Natural killer cell (primary cell): ENCODE measurements at regions not wholly inside any gene's neighbourhood (a gene's known extent, or its start where the extent isn't known, plus 50 kb on each side); places are given as distances from the start of the nearest gene placed in this dataset.

Experiments used
- ATAC-seq, 3 donors: fragments of 150-1000 bp in 2 of 3; fragments of 200-7000 bp in 1 of 3; cut with Tn5 transposase; 1 replicate in 1 of 3; 2 replicates in 2 of 3; pipeline ENCODE4 v1.10.0; 2021; ENCODE audit warnings: mild to moderate bottlenecking in 2 of 3, moderate library complexity in 2 of 3
- DNase-seq, 2 donors: peaks; one replicate each; pipeline versions ENCODE4 v3.0.0 to v3.0.0-alpha.2; 2013 to 2021; ENCODE audit warnings: mixed read lengths in 1 of 2
- H3K27ac ChIP-seq: one replicate; pipeline ENCODE4 v1.5.1; 2013; ENCODE audit warnings: mild to moderate bottlenecking, low read length
- H3K27me3 ChIP-seq: one replicate; pipeline ENCODE4 v1.6.1; 2013; ENCODE audit warnings: low read length; ENCODE audit not compliant: control insufficient read depth, insufficient read depth
- H3K36me3 ChIP-seq: one replicate; pipeline ENCODE4 v1.6.1; 2013; ENCODE audit warnings: low read length; ENCODE audit not compliant: control insufficient read depth, insufficient read depth
- H3K4me1 ChIP-seq: one replicate; pipeline ENCODE4 v1.6.1; 2013; ENCODE audit warnings: low read length; ENCODE audit not compliant: control insufficient read depth, insufficient read depth
- H3K4me3 ChIP-seq: one replicate; pipeline ENCODE4 v1.5.1; 2013; ENCODE audit warnings: low read length
- H3K9me3 ChIP-seq: one replicate; pipeline ENCODE4 v1.6.1; 2013; ENCODE audit warnings: low read length; ENCODE audit not compliant: control insufficient read depth, insufficient read depth
- H3K27ac Mint-ChIP-seq, 2 donors: one replicate each; pipeline ENCODE4 v1.8.0; 2022; ENCODE audit warnings: mild to moderate bottlenecking in 2 of 2, mixed read lengths in 2 of 2, moderate library complexity in 1 of 2
- H3K27me3 Mint-ChIP-seq, 2 donors: one replicate each; pipeline ENCODE4 v1.8.0; 2022; ENCODE audit warnings: low read depth in 2 of 2, mixed read lengths in 2 of 2
- H3K36me3 Mint-ChIP-seq: one replicate; pipeline ENCODE4 v1.8.0; 2022; ENCODE audit warnings: mixed read lengths
- H3K4me1 Mint-ChIP-seq, 2 donors: one replicate each; pipeline ENCODE4 v1.8.0; 2022; ENCODE audit warnings: mixed read lengths in 2 of 2
- H3K4me3 Mint-ChIP-seq: one replicate; pipeline ENCODE4 v1.8.0; 2022; ENCODE audit warnings: mild to moderate bottlenecking, moderate library complexity, mixed read lengths
- H3K9me3 Mint-ChIP-seq, 2 donors: one replicate each; pipeline ENCODE4 v1.8.0; 2022; ENCODE audit warnings: mixed read lengths in 2 of 2
- WGBS: methylation state at CpG from one replicate; pipeline ENCODE4 v1.1.7; 2013; ENCODE audit warnings: missing lambda C conversion rate; ENCODE audit not compliant: insufficient coverage; 5-methylcytosine and 5-hydroxymethylcytosine counted together
- intact Hi-C: fragments of 100-400 bp; cut with micrococcal nuclease; formaldehyde crosslinking; loops from one replicate; pipeline ENCODE4 v1.14.2; 2022
- TF ChIP-seq, protein P1 (sequence below): fragments of 200-600 bp; IDR thresholded peaks from one replicate; pipeline ENCODE4 v1.8.0; 2022; ENCODE audit warnings: antibody characterized with exemption

DNA sequence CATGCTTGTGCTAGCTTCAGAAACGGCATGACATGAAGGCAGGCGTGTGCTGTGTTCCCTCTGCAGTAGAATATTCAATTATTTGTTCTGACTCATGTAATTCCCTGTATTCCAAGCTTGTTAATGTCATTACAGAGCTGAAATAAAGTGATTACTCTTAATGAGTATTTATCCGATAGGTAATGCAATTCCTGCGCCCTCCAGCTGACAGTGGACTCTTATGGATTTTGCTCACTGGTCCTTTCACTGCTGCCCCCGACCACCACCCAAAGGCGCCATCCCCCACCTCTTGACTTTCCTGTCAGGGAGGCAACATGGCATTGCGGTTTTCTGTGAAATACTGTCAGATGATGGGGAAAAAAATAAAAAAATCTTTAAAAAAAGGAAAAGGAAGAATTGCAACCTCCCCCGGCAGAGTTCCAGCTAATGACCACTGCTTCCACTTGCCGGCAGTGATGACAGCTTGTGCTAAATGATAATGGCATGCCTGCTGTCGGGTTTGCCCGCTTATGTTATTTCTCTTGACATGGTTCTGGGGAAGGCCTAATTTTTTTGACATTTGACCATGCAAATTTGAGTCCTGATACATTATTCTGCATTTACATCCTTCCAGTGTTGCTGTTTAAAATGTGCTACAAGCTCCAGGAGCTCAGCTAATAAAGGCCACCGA, 335.3 kb upstream of the ADAMTS16 start:
- H3K36me3 Mint-ChIP-seq, result no peaks in the 10 kb centered on the region
- Histone ChIP-seq H3K9me3 (peaks cover 3% of the 10 kb centered on the region), H3K27me3 (no peaks in the 10 kb centered on the region), H3K36me3 (no peaks in the 10 kb centered on the region), H3K4me3 (no peak overlapping the region), H3K27ac (no peak overlapping the region), H3K4me1 (no peaks in the 10 kb centered on the region)
- no peaks in the 10 kb centered on the region for H3K4me1 Mint-ChIP-seq
- H3K9me3 Mint-ChIP-seq, result peaks cover 9 to 13% of the 10 kb centered on the region in 2 donors
- ATAC-seq, result no peak
- TF ChIP-seq, protein P1, sequence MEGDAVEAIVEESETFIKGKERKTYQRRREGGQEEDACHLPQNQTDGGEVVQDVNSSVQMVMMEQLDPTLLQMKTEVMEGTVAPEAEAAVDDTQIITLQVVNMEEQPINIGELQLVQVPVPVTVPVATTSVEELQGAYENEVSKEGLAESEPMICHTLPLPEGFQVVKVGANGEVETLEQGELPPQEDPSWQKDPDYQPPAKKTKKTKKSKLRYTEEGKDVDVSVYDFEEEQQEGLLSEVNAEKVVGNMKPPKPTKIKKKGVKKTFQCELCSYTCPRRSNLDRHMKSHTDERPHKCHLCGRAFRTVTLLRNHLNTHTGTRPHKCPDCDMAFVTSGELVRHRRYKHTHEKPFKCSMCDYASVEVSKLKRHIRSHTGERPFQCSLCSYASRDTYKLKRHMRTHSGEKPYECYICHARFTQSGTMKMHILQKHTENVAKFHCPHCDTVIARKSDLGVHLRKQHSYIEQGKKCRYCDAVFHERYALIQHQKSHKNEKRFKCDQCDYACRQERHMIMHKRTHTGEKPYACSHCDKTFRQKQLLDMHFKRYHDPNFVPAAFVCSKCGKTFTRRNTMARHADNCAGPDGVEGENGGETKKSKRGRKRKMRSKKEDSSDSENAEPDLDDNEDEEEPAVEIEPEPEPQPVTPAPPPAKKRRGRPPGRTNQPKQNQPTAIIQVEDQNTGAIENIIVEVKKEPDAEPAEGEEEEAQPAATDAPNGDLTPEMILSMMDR, result no peak
- no peak overlapping the region for H3K27ac Mint-ChIP-seq
- DNase-seq, result no peak
- no peaks in the 10 kb centered on the region for H3K27me3 Mint-ChIP-seq
- intact Hi-C loops, result no loop called here
- 83% methylated on average over 12 of the region's 12 CpGs for WGBS
- H3K4me3 Mint-ChIP-seq, result no peak overlapping the region

GRCh38 chr5:4815002-4815401, 325.1 kb upstream of the ADAMTS16 start:
- Histone ChIP-seq H3K9me3 (no peaks in the 10 kb centered on the region), H3K4me1 (no peaks in the 10 kb centered on the region), H3K27ac (no peak overlapping the region), H3K27me3 (no peaks in the 10 kb centered on the region), H3K4me3 (no peak overlapping the region), H3K36me3 (no peaks in the 10 kb centered on the region)
- TF ChIP-seq, protein P1, result no peak
- intact Hi-C loops, result no loop called here
- Mint-ChIP-seq H3K36me3 (no peaks in the 10 kb centered on the region), H3K9me3 (peaks cover 14 to 19% of the 10 kb centered on the region in 2 donors), H3K4me1 (no peaks in the 10 kb centered on the region), H3K27me3 (no peaks in the 10 kb centered on the region), H3K27ac (no peak overlapping the region), H3K4me3 (no peak overlapping the region)
- DNase-seq, result no peak
- 100% methylated on average over 2 of the region's 3 CpGs for WGBS
- ATAC-seq, result no peak

- Mint-ChIP-seq H3K36me3 (no peaks in the 10 kb centered on the region), H3K9me3 (peaks cover 12% of the 10 kb centered on the region in 2 donors), H3K4me1 (no peaks in the 10 kb centered on the region), H3K4me3 (no peak overlapping the region), H3K27ac (no peak overlapping the region), H3K27me3 (no peaks in the 10 kb centered on the region)
- Histone ChIP-seq H3K27me3 (no peaks in the 10 kb centered on the region), H3K9me3 (no peaks in the 10 kb centered on the region), H3K4me1 (no peaks in the 10 kb centered on the region), H3K36me3 (no peaks in the 10 kb centered on the region), H3K27ac (no peak overlapping the region), H3K4me3 (no peak overlapping the region)
- intact Hi-C loops, result no loop called here
- ATAC-seq (no peak), DNase-seq (no peak)
- WGBS, result 33% methylated on average over 1 of the region's 2 CpGs
- TF ChIP-seq, protein P1, result no peak
Measured at GRCh38 chr5:4817767-4818166, 322.4 kb upstream of the ADAMTS16 start.

GRCh38 chr5:4831325-4831724, 308.8 kb upstream of the ADAMTS16 start:
- H3K4me1 Mint-ChIP-seq, result no peaks in the 10 kb centered on the region
- 60% methylated on average over 1 of the region's 1 CpG for WGBS
- no peak for DNase-seq
- H3K9me3 Mint-ChIP-seq, result peaks cover 4 to 9% of the 10 kb centered on the region in 2 donors
- H3K27ac Mint-ChIP-seq, result no peak overlapping the region
- no peaks in the 10 kb centered on the region for H3K27me3 ChIP-seq
- no peak overlapping the region for H3K4me3 ChIP-seq
- no peak for ATAC-seq
- peaks cover 4% of the 10 kb centered on the region for H3K9me3 ChIP-seq
- no peaks in the 10 kb centered on the region for H3K36me3 ChIP-seq
- TF ChIP-seq, protein P1, result no peak
- H3K27me3 Mint-ChIP-seq, result no peaks in the 10 kb centered on the region
- no peaks in the 10 kb centered on the region for H3K36me3 Mint-ChIP-seq
- H3K4me3 Mint-ChIP-seq, result no peak overlapping the region
- intact Hi-C loops, result no loop called here
- H3K27ac ChIP-seq, result no peak overlapping the region
- no peaks in the 10 kb centered on the region for H3K4me1 ChIP-seq
